Neuronal stem cell (in vitro differentiated cells): ENCODE measurements at regions not wholly inside any gene's neighbourhood (a gene's known extent, or its start where the extent isn't known, plus 50 kb on each side); places are given as distances from the start of the nearest gene placed in this dataset.

Source experiments
- DNase-seq: peaks from one replicate; pipeline ENCODE4 v3.0.0-alpha.2; 2013; ENCODE audit warnings: low spot score
- H2AFZ ChIP-seq: one replicate; pipeline ENCODE4 v1.6.1; 2013; ENCODE audit warnings: mild to moderate bottlenecking, low read length, inconsistent platforms
- H2AK5ac ChIP-seq: 2 replicates; pipeline ENCODE4 v1.6.1; 2013; ENCODE audit warnings: low read depth, mild to moderate bottlenecking, inconsistent platforms, low read length, moderate library complexity, mixed read lengths
- H2BK120ac ChIP-seq: 2 replicates; pipeline ENCODE4 v1.6.1; 2013; ENCODE audit warnings: low read depth, mild to moderate bottlenecking, inconsistent platforms, low read length, moderate library complexity, mixed read lengths
- H2BK12ac ChIP-seq: one replicate; pipeline ENCODE4 v1.6.1; 2013; ENCODE audit warnings: low read length, inconsistent platforms
- H2BK15ac ChIP-seq: 2 replicates; pipeline ENCODE4 v1.6.1; 2013; ENCODE audit warnings: mild to moderate bottlenecking, low read length, inconsistent platforms, mixed read lengths
- H2BK5ac ChIP-seq: one replicate; pipeline ENCODE4 v1.6.1; 2013; ENCODE audit warnings: inconsistent platforms, mild to moderate bottlenecking, low read length, moderate library complexity
- H3K14ac ChIP-seq: one replicate; pipeline ENCODE4 v1.6.1; 2013; ENCODE audit warnings: low read length, inconsistent platforms
- H3K18ac ChIP-seq: 2 replicates; pipeline ENCODE4 v1.6.1; 2013; ENCODE audit warnings: low read length, inconsistent platforms
- H3K23ac ChIP-seq: 2 replicates; pipeline ENCODE4 v1.6.1; 2013; ENCODE audit warnings: low read depth, mild to moderate bottlenecking, mixed read lengths, low read length, inconsistent platforms; ENCODE audit not compliant: poor library complexity
- H3K27ac ChIP-seq: replicated peaks from 3 replicates; pipeline ENCODE4 v1.5.1; 2013; ENCODE audit warnings: low read length, inconsistent platforms
- H3K27me3 ChIP-seq, 3 experiments: 2 replicates each; pipeline ENCODE4 v1.6.1; 2013; ENCODE audit warnings: low read length in 3 of 3, mild to moderate bottlenecking in 2 of 3, inconsistent platforms in 1 of 3, low read depth in 1 of 3, mixed read lengths in 1 of 3, moderate library complexity in 1 of 3; ENCODE audit not compliant: control insufficient read depth in 3 of 3, insufficient read depth in 3 of 3
- H3K36me3 ChIP-seq, 2 donors: replicated peaks in 1 of 2; 2 replicates each; pipeline ENCODE4 v1.6.1; 2013; ENCODE audit warnings: low read length in 2 of 2; ENCODE audit not compliant: control insufficient read depth in 2 of 2, insufficient read depth in 2 of 2
- H3K4ac ChIP-seq: 2 replicates; pipeline ENCODE4 v1.6.1; 2013; ENCODE audit warnings: inconsistent platforms, mild to moderate bottlenecking, low read length, moderate library complexity
- H3K4me1 ChIP-seq, 2 donors: 1 replicate in 1 of 2; 2 replicates in 1 of 2; pipeline ENCODE4 v1.6.1; 2013; ENCODE audit warnings: low read length in 2 of 2, low read depth in 1 of 2; ENCODE audit not compliant: control insufficient read depth in 2 of 2, insufficient read depth in 1 of 2
- H3K4me2 ChIP-seq: one replicate; pipeline ENCODE4 v1.6.1; 2013; ENCODE audit warnings: mild to moderate bottlenecking, low read length, inconsistent platforms; ENCODE audit not compliant: insufficient read depth, poor library complexity, severe bottlenecking
- H3K4me3 ChIP-seq, 2 donors: 2 replicates each; pipeline ENCODE4 v1.5.1; 2013; ENCODE audit warnings: low read length in 2 of 2, mild to moderate bottlenecking in 2 of 2, inconsistent platforms in 1 of 2, moderate library complexity in 1 of 2
- H3K79me1 ChIP-seq: one replicate; pipeline ENCODE4 v1.6.1; 2013; ENCODE audit warnings: low read depth, mild to moderate bottlenecking, inconsistent platforms, low read length, moderate library complexity
- H3K9ac ChIP-seq: one replicate; pipeline ENCODE4 v1.6.1; 2013; ENCODE audit warnings: mild to moderate bottlenecking, low read depth, low read length, inconsistent platforms; ENCODE audit not compliant: poor library complexity
- H3K9me3 ChIP-seq, 2 donors: replicated peaks in 1 of 2; 2 replicates each; pipeline versions ENCODE3 to v1.6.1; 2013; ENCODE audit warnings: low read length in 2 of 2, mild to moderate bottlenecking in 2 of 2, inconsistent platforms in 1 of 2, low read depth in 1 of 2, mixed read lengths in 1 of 2, moderate library complexity in 1 of 2; ENCODE audit not compliant: control insufficient read depth in 2 of 2, insufficient read depth in 1 of 2
- H4K8ac ChIP-seq: one replicate; pipeline ENCODE4 v1.6.1; 2013; ENCODE audit warnings: low read depth, mild to moderate bottlenecking, inconsistent platforms, low read length, moderate library complexity
- H4K91ac ChIP-seq: one replicate; pipeline ENCODE4 v1.6.1; 2013; ENCODE audit warnings: low read length, low read depth, mild to moderate bottlenecking, inconsistent platforms; ENCODE audit not compliant: poor library complexity
- WGBS, 2 donors: extraction: QIAGEN DNeasy Blood & Tissue Kit; methylation state at CpG; one replicate each; pipeline ENCODE4 v1.1.7; 2013; ENCODE audit warnings: missing lambda C conversion rate in 2 of 2, mixed read lengths in 1 of 2; ENCODE audit not compliant: insufficient read length in 2 of 2, insufficient replicate concordance in 1 of 2; ENCODE audit errors: extremely low coverage in 2 of 2; 5-methylcytosine and 5-hydroxymethylcytosine counted together

- Histone ChIP-seq H2AFZ (no peak overlapping the region), H3K4ac (no peak overlapping the region), H2AK5ac (no peak overlapping the region), H3K18ac (no peak overlapping the region), H3K27ac (no peak overlapping the region), H2BK15ac (no peak overlapping the region), H3K4me3 (no peak overlapping the region), H2BK120ac (no peak overlapping the region), H2BK5ac (no peak overlapping the region), H3K79me1 (no peaks in the 10 kb centered on the region), H3K14ac (no peak overlapping the region), H4K91ac (no peak overlapping the region), H3K9me3 (no peaks in the 10 kb centered on the region), H3K9ac (no peak overlapping the region), H2BK12ac (no peak overlapping the region), H4K8ac (no peak overlapping the region), H3K27me3 (no peaks in the 10 kb centered on the region), H3K4me2 (no peak overlapping the region), H3K36me3 (no peaks in the 10 kb centered on the region), H3K23ac (no peak overlapping the region), H3K4me1 (no peaks in the 10 kb centered on the region)
- no peak for DNase-seq
Measured at GRCh38 chr14:85041618-85042017, 488.3 kb upstream of the FLRT2 start.

- no peak overlapping the region for H2BK120ac ChIP-seq
- no peak overlapping the region for H3K27ac ChIP-seq
- no peak overlapping the region for H2BK15ac ChIP-seq
- H3K23ac ChIP-seq = no peak overlapping the region
- no peaks in the 10 kb centered on the region for H3K79me1 ChIP-seq
- no peaks in the 10 kb centered on the region for H3K36me3 ChIP-seq
- no peaks in the 10 kb centered on the region for H3K27me3 ChIP-seq
- no peak for DNase-seq
- H3K9me3 ChIP-seq = no peaks in the 10 kb centered on the region
- no peak overlapping the region for H2BK12ac ChIP-seq
- H4K8ac ChIP-seq = no peak overlapping the region
- H3K4ac ChIP-seq = no peak overlapping the region
- WGBS, 2 donors = no CpG with 5 or more reads among the region's 1 CpG
- H3K14ac ChIP-seq = no peak overlapping the region
- H3K18ac ChIP-seq = no peak overlapping the region
- H3K4me1 ChIP-seq = no peaks in the 10 kb centered on the region
- no peak overlapping the region for H2AFZ ChIP-seq
- no peak overlapping the region for H2BK5ac ChIP-seq
- H3K4me2 ChIP-seq = no peak overlapping the region
- no peak overlapping the region for H3K9ac ChIP-seq
- no peak overlapping the region for H2AK5ac ChIP-seq
- H4K91ac ChIP-seq = no peak overlapping the region
- no peak overlapping the region for H3K4me3 ChIP-seq
Measured at GRCh38 chr14:85042301-85042700, 487.6 kb upstream of the FLRT2 start.

GRCh38 chr14:85050180-85050579, 479.8 kb upstream of the FLRT2 start:
- Histone ChIP-seq H3K36me3 (no peaks in the 10 kb centered on the region), H2BK120ac (no peak overlapping the region), H3K4me1 (no peaks in the 10 kb centered on the region), H3K9me3 (peaks cover 6% of the 10 kb centered on the region in 2 donors), H3K27ac (no peak overlapping the region), H3K23ac (no peak overlapping the region), H2AFZ (no peak overlapping the region), H2BK12ac (no peak overlapping the region), H3K9ac (no peak overlapping the region), H3K79me1 (no peaks in the 10 kb centered on the region), H2BK15ac (no peak overlapping the region), H3K4me3 (no peak overlapping the region), H3K14ac (no peak overlapping the region), H3K18ac (no peak overlapping the region), H4K91ac (no peak overlapping the region), H3K4ac (no peak overlapping the region), H4K8ac (no peak overlapping the region), H3K4me2 (no peak overlapping the region), H2AK5ac (no peak overlapping the region), H2BK5ac (no peak overlapping the region), H3K27me3 (no peaks in the 10 kb centered on the region)
- DNase-seq = no peak
- WGBS, 2 donors = no CpG with 5 or more reads among the region's 1 CpG

DNA sequence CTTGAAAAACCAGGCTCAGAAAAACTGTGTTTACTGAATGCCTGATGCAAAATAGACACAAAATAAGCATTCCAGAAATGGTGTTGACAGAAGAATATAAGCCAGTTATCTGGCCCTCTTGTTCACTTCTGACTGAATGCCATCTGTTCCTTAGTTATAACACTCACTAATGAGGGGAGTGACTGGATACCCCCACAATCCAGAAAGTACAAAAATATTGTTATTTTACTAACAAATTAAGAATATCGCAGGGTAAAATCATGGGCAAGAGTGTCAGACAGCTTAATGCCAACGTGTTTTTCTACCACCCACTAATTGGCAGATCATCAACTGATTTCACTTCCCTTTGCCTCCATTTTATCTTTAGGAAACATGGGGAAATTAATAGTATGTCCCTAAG, 477.3 kb upstream of the FLRT2 start:
- Histone ChIP-seq H3K27ac (no peak overlapping the region), H3K9ac (no peak overlapping the region), H3K23ac (no peak overlapping the region), H4K8ac (no peak overlapping the region), H3K27me3 (no peaks in the 10 kb centered on the region), H3K9me3 (peaks cover 6% of the 10 kb centered on the region in 2 donors), H3K18ac (no peak overlapping the region), H3K4me2 (no peak overlapping the region), H3K4me3 (no peak overlapping the region), H3K36me3 (no peaks in the 10 kb centered on the region), H2AK5ac (no peak overlapping the region), H2AFZ (no peak overlapping the region), H3K14ac (no peak overlapping the region), H2BK120ac (no peak overlapping the region), H2BK12ac (no peak overlapping the region), H2BK5ac (no peak overlapping the region), H2BK15ac (no peak overlapping the region), H3K4ac (no peak overlapping the region), H4K91ac (no peak overlapping the region), H3K4me1 (no peaks in the 10 kb centered on the region), H3K79me1 (no peaks in the 10 kb centered on the region)
- no CpG with 5 or more reads among the region's 2 CpGs for WGBS, 2 donors
- DNase-seq = no peak
